ENCODE measurements at regions not wholly inside any gene's neighbourhood (a gene's known extent, or its start where the extent isn't known, plus 50 kb on each side); places are given as distances from the start of the nearest gene placed in this dataset. TPM values are rescaled to one million over a fixed set of nuclear protein-coding genes. Genes with fewer than 3 reads are reported as not detected.
"Not testable (repeated sequence)": the region's sequence is repeated elsewhere in the genome, so short reads cannot be mapped to it uniquely, and the experiment has no call there.

DNA sequence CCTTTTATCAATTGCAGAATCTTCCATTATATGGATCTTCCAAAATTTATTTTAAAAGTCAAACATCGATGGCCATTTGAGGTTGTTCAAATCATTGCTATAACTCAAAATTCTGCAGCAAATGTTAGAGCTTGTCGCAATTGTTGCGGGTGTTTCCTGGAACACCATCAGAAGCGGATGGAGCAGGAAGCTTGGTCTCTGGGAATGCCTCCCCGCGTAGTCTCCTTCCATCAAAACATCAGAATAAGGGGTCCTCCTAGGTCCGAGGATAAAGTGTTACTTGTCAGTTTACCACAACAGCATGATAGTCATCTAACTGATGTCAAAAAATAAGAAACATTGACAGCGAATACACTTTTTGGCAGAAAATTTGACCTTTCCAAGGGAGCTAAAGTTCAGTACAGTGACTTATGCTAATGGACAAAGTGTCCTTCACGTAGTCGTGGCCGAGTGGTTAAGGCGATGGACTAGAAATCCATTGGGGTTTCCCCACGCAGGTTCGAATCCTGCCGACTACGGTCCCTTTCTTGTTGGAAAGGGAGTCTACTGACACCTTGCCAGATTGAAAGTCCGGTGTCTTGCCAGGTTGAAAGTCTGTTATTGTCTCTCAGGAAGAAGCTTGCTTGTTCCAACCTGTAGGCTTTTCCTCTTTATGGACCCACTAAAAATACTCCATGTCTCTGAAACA is 59.0 kb upstream of the ZNF184 start:
- no peak overlapping the region for H3K27ac ChIP-seq
- no peaks in the 10 kb centered on the region for H3K36me3 ChIP-seq
- H3K27me3 ChIP-seq: peaks cover 0 to 20% of the 10 kb centered on the region in 2 donors
- H3K4me1 ChIP-seq: no peaks in the 10 kb centered on the region
- intact Hi-C loops (cut with DNase I; ENCODE audit: low total_unique reads): no loop called here
- no peak overlapping the region for H3K4me3 ChIP-seq
- TF ChIP-seq POLR2A (IDR thresholded peaks at IDR 0.05): no peak
- TF ChIP-seq, protein P1, sequence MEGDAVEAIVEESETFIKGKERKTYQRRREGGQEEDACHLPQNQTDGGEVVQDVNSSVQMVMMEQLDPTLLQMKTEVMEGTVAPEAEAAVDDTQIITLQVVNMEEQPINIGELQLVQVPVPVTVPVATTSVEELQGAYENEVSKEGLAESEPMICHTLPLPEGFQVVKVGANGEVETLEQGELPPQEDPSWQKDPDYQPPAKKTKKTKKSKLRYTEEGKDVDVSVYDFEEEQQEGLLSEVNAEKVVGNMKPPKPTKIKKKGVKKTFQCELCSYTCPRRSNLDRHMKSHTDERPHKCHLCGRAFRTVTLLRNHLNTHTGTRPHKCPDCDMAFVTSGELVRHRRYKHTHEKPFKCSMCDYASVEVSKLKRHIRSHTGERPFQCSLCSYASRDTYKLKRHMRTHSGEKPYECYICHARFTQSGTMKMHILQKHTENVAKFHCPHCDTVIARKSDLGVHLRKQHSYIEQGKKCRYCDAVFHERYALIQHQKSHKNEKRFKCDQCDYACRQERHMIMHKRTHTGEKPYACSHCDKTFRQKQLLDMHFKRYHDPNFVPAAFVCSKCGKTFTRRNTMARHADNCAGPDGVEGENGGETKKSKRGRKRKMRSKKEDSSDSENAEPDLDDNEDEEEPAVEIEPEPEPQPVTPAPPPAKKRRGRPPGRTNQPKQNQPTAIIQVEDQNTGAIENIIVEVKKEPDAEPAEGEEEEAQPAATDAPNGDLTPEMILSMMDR (IDR thresholded peaks at IDR 0.05): no peak
- no peaks in the 10 kb centered on the region for H3K9me3 ChIP-seq
- DNase-seq: no peak

DNA sequence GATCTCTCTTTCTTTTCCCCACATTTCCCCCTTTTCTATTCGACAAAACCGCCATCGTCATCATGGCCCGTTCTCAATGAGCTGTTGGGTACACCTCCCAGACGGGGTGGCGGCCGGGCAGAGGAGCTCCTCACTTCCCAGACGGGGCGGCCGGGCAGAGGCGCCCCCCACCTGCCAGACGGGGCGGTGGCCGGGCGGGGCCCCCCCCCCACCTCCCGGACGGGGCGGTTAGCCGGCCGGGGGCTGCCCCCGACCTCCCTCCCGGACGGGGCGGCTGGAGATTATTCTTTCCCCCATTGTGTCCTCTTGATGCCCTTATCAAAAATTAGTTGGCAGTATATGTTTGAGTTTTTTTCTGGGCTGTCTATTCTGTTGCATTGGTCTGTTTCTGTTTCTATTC is 56.9 kb upstream of the ZNF184 start:
- H3K27me3 ChIP-seq: peaks cover 0 to 20% of the 10 kb centered on the region in 2 donors
- H3K4me1 ChIP-seq; intact Hi-C loops (cut with DNase I; ENCODE audit: low total_unique reads): not testable (repeated sequence)

DNA sequence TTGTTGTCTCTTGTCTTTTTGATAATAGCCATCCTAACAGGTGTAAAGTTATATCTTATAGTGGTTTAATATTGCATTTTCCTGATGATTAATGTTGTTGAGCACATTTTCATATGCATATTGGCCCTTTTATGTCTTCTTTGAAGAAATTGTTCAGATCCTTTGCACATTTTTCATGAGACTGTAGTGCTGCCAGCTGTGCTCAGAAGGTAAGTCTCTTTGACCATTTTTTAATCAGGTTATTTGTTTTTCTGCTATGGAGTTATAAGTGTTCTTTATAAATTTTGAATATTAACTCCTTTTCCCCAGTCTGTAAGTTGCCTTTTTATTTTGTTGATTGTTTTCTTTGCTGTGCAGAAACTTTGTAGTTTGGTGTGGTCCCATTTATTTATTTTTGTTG is 55.8 kb upstream of the ZNF184 start:
- Histone ChIP-seq H3K4me1 (no peaks in the 10 kb centered on the region), H3K27ac (no peak overlapping the region), H3K4me3 (no peak overlapping the region), H3K27me3 (peaks cover 0 to 12% of the 10 kb centered on the region in 2 donors), H3K9me3 (no peaks in the 10 kb centered on the region), H3K36me3 (no peaks in the 10 kb centered on the region)
- DNase-seq: no peak
- intact Hi-C loops (cut with DNase I; ENCODE audit: low total_unique reads): no loop called here
- TF ChIP-seq POLR2A (IDR thresholded peaks at IDR 0.05): no peak
- TF ChIP-seq, protein P1 (IDR thresholded peaks at IDR 0.05): no peak

More for the DNA sequence above, 56.9 kb upstream of the ZNF184 start:
- not testable (repeated sequence) for H3K27ac ChIP-seq, H3K9me3 ChIP-seq, H3K4me3 ChIP-seq, DNase-seq, H3K36me3 ChIP-seq

Small RNAs in the stretch of these regions (small RNA-seq; reads per million reads assigned to genes)
- gene AL031229.1: not detected
- gene HIST1H4PS1: not detected
- not detected for gene RNU6-471P

All from uterus (tissue), 3 donors.